Activated T-helper 2 cell treated with anti-CD3 and anti-CD28 coated beads, Interferon-gamma antibody, Interleukin-2, Interleukin-4, amounts not matched to agents 10 μg/mL and 5 μg/mL and 100 μg/mL, durations not matched to agents 14 hours and 24 hours and 36 hours (primary cell): ENCODE measurements at regions not wholly inside any gene's neighbourhood (a gene's known extent, or its start where the extent isn't known, plus 50 kb on each side); places are given as distances from the start of the nearest gene placed in this dataset.

Experiments
- DNase-seq: peaks from one replicate; pipeline ENCODE4 v3.0.0; 2021; ENCODE audit warnings: low spot score
- H3K27ac Mint-ChIP-seq: one replicate; pipeline ENCODE4 v1.8.0; 2021; ENCODE audit warnings: mixed read lengths
- H3K27me3 Mint-ChIP-seq: one replicate; pipeline ENCODE4 v1.8.0; 2021; ENCODE audit warnings: low read depth, mixed read lengths
- H3K36me3 Mint-ChIP-seq: one replicate; pipeline ENCODE4 v1.8.0; 2021; ENCODE audit warnings: low read depth, mixed read lengths
- H3K4me1 Mint-ChIP-seq: one replicate; pipeline ENCODE4 v1.8.0; 2021; ENCODE audit warnings: low read depth, mixed read lengths
- H3K4me3 Mint-ChIP-seq: one replicate; pipeline ENCODE4 v1.8.0; 2021; ENCODE audit warnings: low read depth, mild to moderate bottlenecking, moderate library complexity, mixed read lengths
- H3K9me3 Mint-ChIP-seq: one replicate; pipeline ENCODE4 v1.8.0; 2021; ENCODE audit warnings: mixed read lengths
- intact Hi-C: fragments of 100-400 bp; cut with micrococcal nuclease; formaldehyde crosslinking; loops from one replicate; pipeline ENCODE4 v1.15.1; 2023

GRCh38 chrX:58051346-58051745 lies 141.1 kb upstream of the ZXDA start:
- Mint-ChIP-seq H3K9me3 (peaks cover 8% of the 10 kb centered on the region), H3K36me3 (no peaks in the 10 kb centered on the region), H3K27ac (no peak overlapping the region), H3K4me3 (no peak overlapping the region), H3K4me1 (no peaks in the 10 kb centered on the region), H3K27me3 (no peaks in the 10 kb centered on the region)
- intact Hi-C loops, result no loop called here
- no peak for DNase-seq

- no peak overlapping the region for H3K27ac Mint-ChIP-seq
- H3K27me3 Mint-ChIP-seq, result no peaks in the 10 kb centered on the region
Measured at GRCh38 chrX:58044130-58044529, 133.9 kb upstream of the ZXDA start.

GRCh38 chrX:58025979-58026378 lies 115.7 kb upstream of the ZXDA start:
- no peak for DNase-seq
- Mint-ChIP-seq H3K36me3 (no peaks in the 10 kb centered on the region), H3K4me3 (no peak overlapping the region), H3K9me3 (no peaks in the 10 kb centered on the region), H3K27me3 (no peaks in the 10 kb centered on the region), H3K27ac (no peak overlapping the region), H3K4me1 (no peaks in the 10 kb centered on the region)
- intact Hi-C loops, result loop anchor here (5.0 kb wide), 1 partner anchor 204 kb away; no protein-coding TSS in a partner anchor

More at GRCh38 chrX:58044130-58044529, 133.9 kb upstream of the ZXDA start:
- Mint-ChIP-seq H3K4me3 (no peak overlapping the region), H3K4me1 (no peaks in the 10 kb centered on the region), H3K9me3 (peaks cover 16% of the 10 kb centered on the region), H3K36me3 (no peaks in the 10 kb centered on the region)
- no peak for DNase-seq
- intact Hi-C loops, result no loop called here

GRCh38 chrX:57985951-57986350 lies 75.7 kb upstream of the ZXDA start:
- Mint-ChIP-seq H3K36me3 (no peaks in the 10 kb centered on the region), H3K9me3 (peaks cover 9% of the 10 kb centered on the region), H3K27ac (no peak overlapping the region), H3K4me3 (no peak overlapping the region), H3K4me1 (no peaks in the 10 kb centered on the region), H3K27me3 (no peaks in the 10 kb centered on the region)
- no peak for DNase-seq
- intact Hi-C loops, result no loop called here

GRCh38 chrX:57984620-57985019 lies 74.4 kb upstream of the ZXDA start:
- Mint-ChIP-seq H3K4me3 (no peak overlapping the region), H3K36me3 (no peaks in the 10 kb centered on the region), H3K27me3 (no peaks in the 10 kb centered on the region), H3K9me3 (peaks cover 9% of the 10 kb centered on the region), H3K4me1 (no peaks in the 10 kb centered on the region), H3K27ac (no peak overlapping the region)
- DNase-seq, result no peak
- intact Hi-C loops, result no loop called here

- Mint-ChIP-seq H3K36me3 (no peaks in the 10 kb centered on the region), H3K9me3 (no peaks in the 10 kb centered on the region), H3K4me3 (no peak overlapping the region), H3K27ac (no peak overlapping the region), H3K4me1 (no peaks in the 10 kb centered on the region), H3K27me3 (no peaks in the 10 kb centered on the region)
- intact Hi-C loops, result no loop called here
- DNase-seq, result no peak
Measured at GRCh38 chrX:57977992-57978391, 67.7 kb upstream of the ZXDA start.

- DNase-seq, result no peak
- no peaks in the 10 kb centered on the region for H3K27me3 Mint-ChIP-seq
- no peak overlapping the region for H3K4me3 Mint-ChIP-seq
- H3K36me3 Mint-ChIP-seq, result no peaks in the 10 kb centered on the region
- no peaks in the 10 kb centered on the region for H3K4me1 Mint-ChIP-seq
- peaks cover 16% of the 10 kb centered on the region for H3K9me3 Mint-ChIP-seq
- intact Hi-C loops, result no loop called here
- no peak overlapping the region for H3K27ac Mint-ChIP-seq
Measured at GRCh38 chrX:57964975-57965374, 54.7 kb upstream of the ZXDA start.
